GM12891 (cell line): ENCODE measurements at regions not wholly inside any gene's neighbourhood (a gene's known extent, or its start where the extent isn't known, plus 50 kb on each side); places are given as distances from the start of the nearest gene placed in this dataset.

Experiments used
- POLR2A ChIP-seq: IDR thresholded peaks from 2 replicates; pipeline ENCODE4 v1.6.1; 2011; ENCODE audit warnings: low read depth, low read length, control low read depth
- POLR2AphosphoS5 ChIP-seq: IDR thresholded peaks from 2 replicates; pipeline ENCODE4 v1.6.1; 2011; ENCODE audit warnings: low read depth, low read length, control low read depth
- SPI1 ChIP-seq: IDR thresholded peaks from 2 replicates; pipeline ENCODE4 v1.6.1; 2011; ENCODE audit warnings: low read depth, low read length, control low read depth
- TAF1 ChIP-seq: IDR thresholded peaks from 2 replicates; pipeline ENCODE4 v1.6.1; 2011; ENCODE audit warnings: low read depth, low read length, control low read depth

DNA sequence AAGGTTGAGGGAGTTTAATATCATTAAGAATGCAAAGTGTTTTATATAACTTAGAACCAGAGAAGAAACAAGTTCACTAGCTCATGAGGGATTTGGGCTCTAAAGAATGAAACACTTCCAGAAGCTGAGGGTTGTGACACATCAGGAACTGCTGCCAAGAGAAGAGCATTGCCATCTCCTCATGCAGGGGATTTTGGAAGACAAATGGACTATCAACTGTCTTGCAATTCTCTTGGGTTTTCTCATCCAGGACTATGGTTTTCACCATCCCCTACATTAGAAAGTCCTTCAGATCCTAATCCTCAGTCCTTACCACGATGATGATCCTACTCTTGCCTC is 59.7 kb upstream of the KL start:
- no peak for TF ChIP-seq POLR2A
- no peak for TF ChIP-seq POLR2AphosphoS5
- TF ChIP-seq TAF1, result no peak
- no peak for TF ChIP-seq SPI1
